ENCODE measurements at regions not wholly inside any gene's neighbourhood (a gene's known extent, or its start where the extent isn't known, plus 50 kb on each side); places are given as distances from the start of the nearest gene placed in this dataset.
"Not testable (repeated sequence)": the region's sequence is repeated elsewhere in the genome, so short reads cannot be mapped to it uniquely, and the experiment has no call there.

- Histone ChIP-seq H3K27ac (peak overlapping the region in 1 of 2 donors; percentile 4), H3K4me1 (no peaks in the 10 kb centered on the region), H3K27me3 (no peaks in the 10 kb centered on the region), H3K4me3 (no peak overlapping the region), H3K36me3 (no peaks in the 10 kb centered on the region), H3K9me3 (peaks cover 0 to 19% of the 10 kb centered on the region in 2 donors)
- no peak for DNase-seq
- no peak for ATAC-seq
- intact Hi-C loops (cut with DNase I), result no loop called here
- TF ChIP-seq, protein P1, sequence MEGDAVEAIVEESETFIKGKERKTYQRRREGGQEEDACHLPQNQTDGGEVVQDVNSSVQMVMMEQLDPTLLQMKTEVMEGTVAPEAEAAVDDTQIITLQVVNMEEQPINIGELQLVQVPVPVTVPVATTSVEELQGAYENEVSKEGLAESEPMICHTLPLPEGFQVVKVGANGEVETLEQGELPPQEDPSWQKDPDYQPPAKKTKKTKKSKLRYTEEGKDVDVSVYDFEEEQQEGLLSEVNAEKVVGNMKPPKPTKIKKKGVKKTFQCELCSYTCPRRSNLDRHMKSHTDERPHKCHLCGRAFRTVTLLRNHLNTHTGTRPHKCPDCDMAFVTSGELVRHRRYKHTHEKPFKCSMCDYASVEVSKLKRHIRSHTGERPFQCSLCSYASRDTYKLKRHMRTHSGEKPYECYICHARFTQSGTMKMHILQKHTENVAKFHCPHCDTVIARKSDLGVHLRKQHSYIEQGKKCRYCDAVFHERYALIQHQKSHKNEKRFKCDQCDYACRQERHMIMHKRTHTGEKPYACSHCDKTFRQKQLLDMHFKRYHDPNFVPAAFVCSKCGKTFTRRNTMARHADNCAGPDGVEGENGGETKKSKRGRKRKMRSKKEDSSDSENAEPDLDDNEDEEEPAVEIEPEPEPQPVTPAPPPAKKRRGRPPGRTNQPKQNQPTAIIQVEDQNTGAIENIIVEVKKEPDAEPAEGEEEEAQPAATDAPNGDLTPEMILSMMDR (IDR thresholded peaks at IDR 0.05), result no peak
Observed at GRCh38 chr9:7316967-7317366, 482.6 kb downstream of the DMAC1 start.

DNA sequence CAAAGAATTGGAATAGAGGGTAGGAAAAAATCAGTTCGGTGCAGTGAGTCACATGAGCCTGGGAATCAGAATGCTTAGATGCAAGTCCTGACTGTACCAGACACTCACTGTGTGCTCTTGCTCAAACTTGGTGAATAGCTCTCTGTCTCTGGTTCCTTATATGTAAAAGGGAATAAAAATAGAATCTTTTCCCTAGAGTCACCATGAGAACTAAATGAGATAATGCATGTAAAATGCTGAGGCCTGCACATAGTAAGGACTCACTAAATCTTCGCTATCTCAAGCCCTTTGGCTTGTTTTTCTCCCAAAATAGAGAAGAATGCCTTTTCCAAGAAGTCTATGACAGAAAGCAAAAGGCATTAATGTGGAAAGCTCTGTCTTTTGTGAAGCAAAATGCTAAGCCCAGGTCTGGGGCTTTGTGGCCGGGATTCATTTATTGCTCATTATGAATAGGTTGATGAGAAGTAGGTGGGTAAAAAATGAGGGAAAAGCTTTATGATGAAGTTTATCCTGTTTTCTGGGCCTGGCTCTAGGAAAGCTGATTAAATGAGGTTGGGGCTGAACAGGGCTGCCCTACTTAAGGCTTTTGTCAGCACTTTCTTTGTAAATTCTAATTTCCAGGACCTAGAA lies 483.3 kb downstream of the DMAC1 start:
- DNase-seq (no peak), ATAC-seq (peak; percentile 35)
- TF ChIP-seq, protein P1 (IDR thresholded peaks at IDR 0.05), result no peak
- Histone ChIP-seq H3K4me3 (no peak overlapping the region), H3K36me3 (no peaks in the 10 kb centered on the region), H3K9me3 (peaks cover 0 to 26% of the 10 kb centered on the region in 2 donors), H3K27me3 (no peaks in the 10 kb centered on the region), H3K4me1 (no peaks in the 10 kb centered on the region), H3K27ac (peak overlapping the region in 1 of 2 donors; percentile 4)
- intact Hi-C loops (cut with DNase I), result no loop called here

DNA sequence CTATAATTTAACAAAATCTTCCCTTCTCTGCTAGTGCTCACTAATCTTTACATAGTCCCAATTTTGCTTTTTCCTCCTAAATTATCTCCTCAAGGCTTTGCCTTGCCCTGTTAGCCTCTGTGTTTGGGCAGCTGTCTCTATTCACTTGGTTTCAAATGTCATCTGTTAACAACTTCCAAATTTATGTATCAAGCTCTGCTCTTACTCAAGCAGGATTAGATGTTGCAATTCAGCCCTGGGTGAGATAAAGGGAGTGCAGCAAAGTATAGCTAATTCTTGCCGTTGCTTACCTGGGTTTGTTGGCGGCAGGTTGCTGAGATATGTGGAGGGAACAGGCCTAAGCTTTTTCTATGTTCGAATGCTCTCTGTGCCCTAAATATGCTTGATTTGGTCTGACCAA lies 483.8 kb downstream of the DMAC1 start:
- Histone ChIP-seq H3K4me3 (no peak overlapping the region), H3K27ac (no peak overlapping the region), H3K36me3 (no peaks in the 10 kb centered on the region), H3K9me3 (peaks cover 0 to 32% of the 10 kb centered on the region in 2 donors), H3K4me1 (no peaks in the 10 kb centered on the region), H3K27me3 (no peaks in the 10 kb centered on the region)
- no peak for ATAC-seq
- no peak for DNase-seq
- TF ChIP-seq, protein P1 (IDR thresholded peaks at IDR 0.05), result no peak
- intact Hi-C loops (cut with DNase I), result no loop called here

DNA sequence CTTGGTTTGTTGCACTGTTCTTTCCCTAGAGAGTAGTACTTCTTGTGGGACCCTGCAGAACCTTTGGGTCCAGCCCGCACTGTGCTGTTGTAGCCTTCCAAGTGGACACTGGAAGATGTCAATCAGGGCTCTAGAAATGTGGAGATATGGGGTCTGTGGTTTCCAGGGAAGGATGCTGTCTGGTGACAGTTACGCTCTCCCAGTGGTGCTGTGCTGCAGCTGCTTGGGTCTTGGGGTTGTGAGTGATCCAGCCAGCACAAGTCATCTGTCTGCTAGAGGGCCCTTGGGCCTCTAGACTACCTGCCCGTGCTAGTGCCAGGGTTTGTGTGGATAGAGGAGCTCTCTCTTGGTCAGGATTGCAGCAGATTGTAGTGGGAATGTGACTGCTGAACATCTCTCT lies 484.5 kb downstream of the DMAC1 start:
- DNase-seq (no peak), ATAC-seq (no peak)
- Histone ChIP-seq H3K36me3 (no peaks in the 10 kb centered on the region), H3K4me3 (no peak overlapping the region), H3K27ac (no peak overlapping the region), H3K9me3 (peaks cover 0 to 36% of the 10 kb centered on the region in 2 donors), H3K4me1 (no peaks in the 10 kb centered on the region), H3K27me3 (no peaks in the 10 kb centered on the region)
- TF ChIP-seq, protein P1 (IDR thresholded peaks at IDR 0.05), result no peak
- intact Hi-C loops (cut with DNase I), result no loop called here

DNA sequence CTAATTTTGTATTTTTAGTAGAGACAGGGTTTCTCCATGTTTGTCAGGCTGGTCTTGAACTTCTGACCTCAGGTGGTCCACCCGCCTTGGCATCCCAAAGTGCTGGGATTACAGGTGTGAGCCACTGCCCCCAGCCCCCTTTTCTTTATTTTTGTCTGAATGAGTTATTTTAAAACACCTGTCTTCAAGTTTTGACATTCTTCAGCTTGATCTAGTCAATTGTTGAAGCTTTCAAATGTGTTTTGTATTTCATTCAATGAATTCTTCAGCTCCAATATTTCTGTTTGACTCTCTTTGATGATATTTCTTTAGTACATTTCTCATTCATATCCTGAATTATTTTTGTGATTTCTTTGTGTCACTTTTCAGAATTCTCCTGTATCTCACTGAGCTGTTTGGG lies 486.2 kb downstream of the DMAC1 start:
- H3K4me1 ChIP-seq, result no peaks in the 10 kb centered on the region
- no peak for DNase-seq
- H3K27ac ChIP-seq, result no peak overlapping the region

GRCh38 chr9:7309051-7309450 lies 490.5 kb downstream of the DMAC1 start:
- H3K36me3 ChIP-seq; intact Hi-C loops (cut with DNase I): not testable (repeated sequence)

More for the DNA sequence above, 486.2 kb downstream of the DMAC1 start:
- TF ChIP-seq, protein P1 (IDR thresholded peaks at IDR 0.05), result no peak
- ATAC-seq, result no peak
- intact Hi-C loops (cut with DNase I), result no loop called here
- no peaks in the 10 kb centered on the region for H3K27me3 ChIP-seq
- no peaks in the 10 kb centered on the region for H3K36me3 ChIP-seq
- no peak overlapping the region for H3K4me3 ChIP-seq
- peaks cover 0 to 54% of the 10 kb centered on the region in 2 donors for H3K9me3 ChIP-seq

More at GRCh38 chr9:7309051-7309450, 490.5 kb downstream of the DMAC1 start:
- not testable (repeated sequence) for H3K27me3 ChIP-seq, H3K27ac ChIP-seq, H3K4me1 ChIP-seq, ATAC-seq, H3K4me3 ChIP-seq, DNase-seq
- peaks cover 0 to 53% of the 10 kb centered on the region in 2 donors for H3K9me3 ChIP-seq

Data from left lung (tissue), 4 donors.